ENCODE measurements at regions not wholly inside any gene's neighbourhood (a gene's known extent, or its start where the extent isn't known, plus 50 kb on each side); places are given as distances from the start of the nearest gene placed in this dataset.

DNA sequence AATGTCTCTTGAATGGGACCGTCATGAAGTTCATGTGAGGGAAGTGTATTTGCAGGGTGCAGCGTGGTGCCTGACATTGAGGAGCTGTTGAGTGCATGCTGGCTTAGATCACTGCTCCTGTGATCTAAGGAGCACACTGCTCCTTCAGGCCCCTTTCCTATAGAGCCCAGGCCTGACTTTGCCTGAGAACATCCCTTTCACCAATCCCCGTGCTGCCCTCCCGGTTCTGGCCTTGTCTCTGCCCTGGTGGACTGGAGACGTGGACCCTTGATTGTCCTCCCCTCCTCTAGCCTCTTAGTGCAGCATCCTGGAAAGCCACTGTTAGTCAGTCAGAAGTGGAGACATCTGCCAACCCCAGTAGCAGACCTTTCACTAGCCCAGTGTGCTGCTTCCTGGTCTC is 323.6 kb upstream of the HS6ST1 start:
- Mint-ChIP-seq H3K36me3 (no peaks in the 10 kb centered on the region), H3K9me3 (no peaks in the 10 kb centered on the region), H3K4me1 (no peaks in the 10 kb centered on the region), H3K4me3 (no peak overlapping the region), H3K27me3 (no peaks in the 10 kb centered on the region), H3K27ac (peak overlapping the region in 1 of 3 donors; percentile 47)
- ATAC-seq (ENCODE audit: low read depth in 2 of 2) = no peak
- no peaks in the 10 kb centered on the region for H3K4me1 ChIP-seq (ENCODE audit: control insufficient read depth, insufficient read depth, low read length, poor library complexity, severe bottlenecking)
- no peak for DNase-seq
- H3K4me3 ChIP-seq (ENCODE audit: low read depth, low read length) = no peak overlapping the region
- no peak overlapping the region for H3K27ac ChIP-seq (ENCODE audit: insufficient read depth, low read length, poor library complexity, severe bottlenecking)
- H3K36me3 ChIP-seq (ENCODE audit: control insufficient read depth, insufficient read depth, low read length) = no peaks in the 10 kb centered on the region
- no peaks in the 10 kb centered on the region for H3K27me3 ChIP-seq (ENCODE audit: control insufficient read depth, insufficient read depth, low read length)
- no peaks in the 10 kb centered on the region for H3K9me3 ChIP-seq (ENCODE audit: control insufficient read depth in 2 of 2, low read length in 2 of 2)

DNA sequence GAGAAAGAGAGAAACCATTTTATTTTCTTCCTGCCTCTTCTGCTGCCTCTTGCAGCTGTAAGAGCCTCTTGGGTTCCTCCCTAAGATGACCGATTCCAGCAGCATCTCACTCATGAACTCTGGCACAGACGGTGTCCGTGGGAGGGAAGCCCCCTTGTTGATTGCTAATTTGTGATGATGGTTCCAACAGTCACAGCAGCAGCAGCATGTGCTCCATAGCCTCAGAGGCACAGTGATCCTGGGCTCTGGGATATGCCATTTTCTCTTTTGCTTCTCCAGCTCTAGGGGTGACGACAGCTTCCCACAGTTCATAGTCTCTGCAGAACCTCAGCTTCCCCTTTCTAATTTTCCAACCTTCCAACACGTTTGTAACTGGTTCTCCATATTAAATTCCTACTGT is 324.2 kb upstream of the HS6ST1 start:
- Mint-ChIP-seq H3K4me3 (no peak overlapping the region), H3K4me1 (no peaks in the 10 kb centered on the region), H3K9me3 (no peaks in the 10 kb centered on the region), H3K27ac (peak overlapping the region in 2 of 3 donors; percentile 26 to 47), H3K36me3 (no peaks in the 10 kb centered on the region), H3K27me3 (no peaks in the 10 kb centered on the region)
- ATAC-seq (ENCODE audit: low read depth in 2 of 2) (no peak), DNase-seq (no peak)
- Histone ChIP-seq H3K4me3 (ENCODE audit: low read depth, low read length) (no peak overlapping the region), H3K9me3 (ENCODE audit: control insufficient read depth in 2 of 2, low read length in 2 of 2) (no peaks in the 10 kb centered on the region), H3K4me1 (ENCODE audit: control insufficient read depth, insufficient read depth, low read length, poor library complexity, severe bottlenecking) (no peaks in the 10 kb centered on the region), H3K36me3 (ENCODE audit: control insufficient read depth, insufficient read depth, low read length) (no peaks in the 10 kb centered on the region), H3K27me3 (ENCODE audit: control insufficient read depth, insufficient read depth, low read length) (no peaks in the 10 kb centered on the region), H3K27ac (ENCODE audit: insufficient read depth, low read length, poor library complexity, severe bottlenecking) (no peak overlapping the region)

DNA sequence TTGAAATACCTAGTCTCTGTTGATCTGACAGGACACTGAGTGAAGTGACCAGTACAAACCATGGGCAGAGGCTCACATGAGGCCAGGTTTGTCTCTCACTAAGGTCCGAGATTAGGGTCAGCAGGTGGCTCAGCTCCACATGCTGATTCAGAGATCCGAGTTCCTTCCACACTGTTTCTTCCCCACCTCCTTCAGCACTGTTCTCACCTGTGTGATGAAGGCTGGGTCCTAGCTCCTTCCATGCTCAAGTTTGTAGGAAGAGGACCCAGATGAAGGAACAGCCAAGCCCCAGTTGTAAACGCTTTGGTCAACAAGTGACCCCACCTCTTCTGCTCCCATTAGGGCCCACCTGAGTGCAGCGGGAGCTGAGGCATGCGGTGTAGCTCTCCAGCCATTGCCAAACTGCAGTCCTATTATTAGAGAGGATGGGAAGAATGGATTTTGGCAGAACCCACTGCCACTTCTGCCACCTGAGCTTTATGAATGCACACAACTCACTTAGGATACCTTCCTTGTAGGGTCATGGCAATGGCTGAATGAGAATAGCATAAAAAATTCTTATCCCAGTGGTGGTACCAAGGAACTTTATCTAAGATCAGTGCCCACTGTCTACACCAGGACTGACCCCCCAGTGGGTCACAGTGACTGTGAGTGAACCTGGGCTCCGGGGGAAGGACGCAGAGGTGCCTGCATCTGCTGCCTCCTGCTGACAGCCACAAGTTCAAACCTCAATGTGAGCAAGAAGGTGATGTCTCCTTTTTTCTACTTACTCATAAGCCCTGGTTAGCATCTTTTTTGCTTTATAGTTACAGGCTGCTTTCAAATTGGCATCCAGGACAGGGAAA is 324.8 kb upstream of the HS6ST1 start:
- H3K27ac Mint-ChIP-seq = no peak overlapping the region
- no peaks in the 10 kb centered on the region for H3K36me3 Mint-ChIP-seq
- H3K9me3 Mint-ChIP-seq = no peaks in the 10 kb centered on the region
- no peak overlapping the region for H3K4me3 ChIP-seq (ENCODE audit: low read depth, low read length)
- H3K4me1 Mint-ChIP-seq = no peaks in the 10 kb centered on the region
- ATAC-seq (ENCODE audit: low read depth in 2 of 2) (no peak), DNase-seq (no peak)
- H3K27me3 Mint-ChIP-seq = no peaks in the 10 kb centered on the region
- H3K27ac ChIP-seq (ENCODE audit: insufficient read depth, low read length, poor library complexity, severe bottlenecking) = no peak overlapping the region
- no peaks in the 10 kb centered on the region for H3K4me1 ChIP-seq (ENCODE audit: control insufficient read depth, insufficient read depth, low read length, poor library complexity, severe bottlenecking)
- H3K9me3 ChIP-seq (ENCODE audit: control insufficient read depth in 2 of 2, low read length in 2 of 2) = no peaks in the 10 kb centered on the region
- H3K27me3 ChIP-seq (ENCODE audit: control insufficient read depth, insufficient read depth, low read length) = no peaks in the 10 kb centered on the region
- H3K36me3 ChIP-seq (ENCODE audit: control insufficient read depth, insufficient read depth, low read length) = no peaks in the 10 kb centered on the region
- H3K4me3 Mint-ChIP-seq = no peak overlapping the region

DNA sequence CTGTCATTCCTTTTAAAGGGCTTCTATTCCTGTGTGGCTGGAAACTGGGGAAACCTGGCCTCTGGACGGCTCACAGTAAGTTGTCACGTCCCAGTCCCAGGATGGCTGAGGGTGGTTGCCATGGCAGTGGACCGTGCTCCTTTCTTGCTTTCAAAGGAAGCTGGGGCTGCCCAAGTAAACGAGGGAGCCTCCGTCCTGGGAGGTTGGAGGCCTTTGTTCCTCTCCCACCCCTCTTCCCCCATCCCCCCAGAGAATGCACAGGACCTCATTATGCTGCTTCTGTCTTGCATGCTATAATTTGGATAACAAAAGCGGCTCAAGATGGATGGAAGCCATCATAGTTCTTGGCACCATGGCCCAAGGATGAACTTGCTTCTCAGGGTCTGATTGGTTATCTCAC is 325.5 kb upstream of the HS6ST1 start:
- ATAC-seq (ENCODE audit: low read depth in 2 of 2) (no peak), DNase-seq (no peak)
- Histone ChIP-seq H3K9me3 (ENCODE audit: control insufficient read depth in 2 of 2, low read length in 2 of 2) (no peaks in the 10 kb centered on the region), H3K27ac (ENCODE audit: insufficient read depth, low read length, poor library complexity, severe bottlenecking) (no peak overlapping the region), H3K27me3 (ENCODE audit: control insufficient read depth, insufficient read depth, low read length) (no peaks in the 10 kb centered on the region), H3K4me1 (ENCODE audit: control insufficient read depth, insufficient read depth, low read length, poor library complexity, severe bottlenecking) (no peaks in the 10 kb centered on the region), H3K4me3 (ENCODE audit: low read depth, low read length) (no peak overlapping the region), H3K36me3 (ENCODE audit: control insufficient read depth, insufficient read depth, low read length) (no peaks in the 10 kb centered on the region)
- no peaks in the 10 kb centered on the region for H3K36me3 Mint-ChIP-seq
- no peak overlapping the region for H3K4me3 Mint-ChIP-seq
- H3K27me3 Mint-ChIP-seq = no peaks in the 10 kb centered on the region
- H3K9me3 Mint-ChIP-seq = no peaks in the 10 kb centered on the region
- H3K27ac Mint-ChIP-seq = no peak overlapping the region
- H3K4me1 Mint-ChIP-seq = no peaks in the 10 kb centered on the region

DNA sequence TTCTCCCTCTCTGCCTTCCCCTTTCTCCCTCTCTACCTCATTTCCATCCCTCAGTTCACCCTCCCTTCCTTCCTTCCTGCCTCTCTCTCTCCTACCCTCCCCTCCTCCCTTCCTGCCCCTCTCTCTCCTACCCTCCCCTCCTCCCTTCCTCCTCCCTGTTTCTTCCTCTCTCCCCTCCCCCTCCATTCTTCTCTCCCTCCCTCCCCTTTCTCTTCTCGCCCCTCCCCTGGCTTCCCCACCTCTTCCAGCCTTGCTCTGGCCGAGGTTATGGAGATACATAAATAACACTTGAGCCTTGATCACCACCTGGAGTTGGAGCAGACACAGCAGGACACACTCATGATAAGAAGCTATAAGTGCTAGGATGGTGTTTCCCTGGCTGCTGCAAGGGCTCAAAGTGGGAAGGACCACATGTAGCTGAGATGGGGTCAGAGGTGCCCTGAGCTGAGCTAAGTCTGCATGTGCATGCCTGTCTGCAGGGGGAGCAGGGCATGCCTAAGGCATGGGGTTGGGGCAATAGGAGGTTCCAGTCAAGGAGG is 326.1 kb upstream of the HS6ST1 start:
- no peaks in the 10 kb centered on the region for H3K36me3 ChIP-seq (ENCODE audit: control insufficient read depth, insufficient read depth, low read length)
- H3K4me1 ChIP-seq (ENCODE audit: control insufficient read depth, insufficient read depth, low read length, poor library complexity, severe bottlenecking) = no peaks in the 10 kb centered on the region
- no peaks in the 10 kb centered on the region for H3K9me3 Mint-ChIP-seq
- H3K27ac Mint-ChIP-seq = no peak overlapping the region
- H3K27ac ChIP-seq (ENCODE audit: insufficient read depth, low read length, poor library complexity, severe bottlenecking) = no peak overlapping the region
- H3K9me3 ChIP-seq (ENCODE audit: control insufficient read depth in 2 of 2, low read length in 2 of 2) = no peaks in the 10 kb centered on the region
- H3K27me3 Mint-ChIP-seq = no peaks in the 10 kb centered on the region
- DNase-seq (no peak), ATAC-seq (ENCODE audit: low read depth in 2 of 2) (no peak)
- H3K4me1 Mint-ChIP-seq = no peaks in the 10 kb centered on the region
- no peaks in the 10 kb centered on the region for H3K27me3 ChIP-seq (ENCODE audit: control insufficient read depth, insufficient read depth, low read length)
- no peaks in the 10 kb centered on the region for H3K36me3 Mint-ChIP-seq
- no peak overlapping the region for H3K4me3 ChIP-seq (ENCODE audit: low read depth, low read length)
- H3K4me3 Mint-ChIP-seq = no peak overlapping the region

DNA sequence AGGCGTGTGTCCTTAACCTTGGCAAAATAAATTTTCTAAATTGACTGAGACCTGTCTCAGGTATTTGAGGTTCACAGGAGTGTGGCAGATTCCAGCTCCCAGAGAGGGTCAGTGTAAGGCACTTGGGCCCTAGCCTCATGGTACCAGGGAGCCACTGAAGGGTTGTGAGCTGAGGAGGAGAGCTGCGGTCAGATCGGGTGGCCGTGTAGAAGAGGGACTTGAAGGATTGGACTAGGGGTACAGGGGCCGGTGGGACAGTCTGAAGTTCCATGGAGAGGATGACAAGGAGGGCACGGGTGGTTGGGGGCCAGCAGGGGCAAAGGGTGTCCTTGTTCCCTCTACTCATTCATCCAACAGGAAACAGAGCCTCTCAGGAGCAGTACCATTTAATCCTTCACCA is 327.0 kb upstream of the HS6ST1 start:
- no peaks in the 10 kb centered on the region for H3K27me3 Mint-ChIP-seq
- no peaks in the 10 kb centered on the region for H3K36me3 Mint-ChIP-seq
- no peaks in the 10 kb centered on the region for H3K27me3 ChIP-seq (ENCODE audit: control insufficient read depth, insufficient read depth, low read length)
- no peaks in the 10 kb centered on the region for H3K9me3 Mint-ChIP-seq
- DNase-seq = no peak
- H3K27ac Mint-ChIP-seq = no peak overlapping the region
- no peak overlapping the region for H3K27ac ChIP-seq (ENCODE audit: insufficient read depth, low read length, poor library complexity, severe bottlenecking)
- peak in 1 of 2 donors; percentile 16 for ATAC-seq (ENCODE audit: low read depth in 2 of 2)
- H3K4me1 Mint-ChIP-seq = no peaks in the 10 kb centered on the region
- no peaks in the 10 kb centered on the region for H3K4me1 ChIP-seq (ENCODE audit: control insufficient read depth, insufficient read depth, low read length, poor library complexity, severe bottlenecking)
- H3K9me3 ChIP-seq (ENCODE audit: control insufficient read depth in 2 of 2, low read length in 2 of 2) = no peaks in the 10 kb centered on the region
- no peak overlapping the region for H3K4me3 ChIP-seq (ENCODE audit: low read depth, low read length)
- no peak overlapping the region for H3K4me3 Mint-ChIP-seq
- no peaks in the 10 kb centered on the region for H3K36me3 ChIP-seq (ENCODE audit: control insufficient read depth, insufficient read depth, low read length)

DNA sequence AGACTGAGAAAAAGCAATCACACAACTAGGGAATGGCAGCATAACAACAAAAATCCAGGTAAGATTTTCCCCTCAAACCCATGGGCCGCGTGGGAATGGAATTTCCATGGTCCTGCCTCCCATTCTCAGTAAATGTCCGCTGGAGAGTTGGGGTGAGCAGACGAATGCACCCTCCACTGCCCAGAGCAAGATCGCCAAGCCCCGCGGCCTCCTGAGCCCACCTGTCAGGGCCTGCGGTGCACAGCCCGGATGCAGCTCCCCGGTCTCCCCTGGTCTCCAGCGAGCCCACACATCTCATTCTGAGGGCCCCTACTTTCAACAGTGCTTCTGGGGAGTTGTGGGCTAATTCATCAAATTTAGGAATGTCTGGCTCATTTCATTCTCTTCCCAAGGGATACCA is 327.4 kb upstream of the HS6ST1 start:
- Histone ChIP-seq H3K9me3 (ENCODE audit: control insufficient read depth in 2 of 2, low read length in 2 of 2) (no peaks in the 10 kb centered on the region), H3K4me1 (ENCODE audit: control insufficient read depth, insufficient read depth, low read length, poor library complexity, severe bottlenecking) (no peaks in the 10 kb centered on the region), H3K27me3 (ENCODE audit: control insufficient read depth, insufficient read depth, low read length) (no peaks in the 10 kb centered on the region), H3K4me3 (ENCODE audit: low read depth, low read length) (no peak overlapping the region), H3K27ac (ENCODE audit: insufficient read depth, low read length, poor library complexity, severe bottlenecking) (no peak overlapping the region), H3K36me3 (ENCODE audit: control insufficient read depth, insufficient read depth, low read length) (no peaks in the 10 kb centered on the region)
- H3K27me3 Mint-ChIP-seq = no peaks in the 10 kb centered on the region
- no peaks in the 10 kb centered on the region for H3K36me3 Mint-ChIP-seq
- H3K4me3 Mint-ChIP-seq = no peak overlapping the region
- no peak for ATAC-seq (ENCODE audit: low read depth in 2 of 2)
- H3K9me3 Mint-ChIP-seq = no peaks in the 10 kb centered on the region
- no peak for DNase-seq
- H3K4me1 Mint-ChIP-seq = no peaks in the 10 kb centered on the region
- no peak overlapping the region for H3K27ac Mint-ChIP-seq

DNA sequence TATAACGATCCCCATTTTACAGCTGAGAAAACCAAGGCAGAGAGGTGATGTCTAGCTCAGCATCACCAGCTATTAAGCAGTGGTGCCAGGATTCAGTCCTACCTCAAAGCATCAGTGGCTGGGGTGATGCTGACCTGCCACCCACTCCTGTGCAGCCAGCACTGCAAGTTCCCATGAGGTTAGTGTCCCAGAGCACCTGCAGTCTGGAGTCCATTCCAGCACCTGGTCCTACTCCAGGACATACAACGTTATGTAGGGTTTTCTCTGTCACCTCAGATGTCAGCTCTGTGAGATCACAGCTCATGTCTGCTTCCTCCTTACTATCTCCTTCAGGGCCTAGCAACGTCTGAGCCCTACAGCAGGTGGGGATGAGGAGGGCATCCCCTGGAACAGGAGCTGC is 328.0 kb upstream of the HS6ST1 start:
- H3K27ac Mint-ChIP-seq = no peak overlapping the region
- no peak overlapping the region for H3K4me3 Mint-ChIP-seq
- H3K4me1 ChIP-seq (ENCODE audit: control insufficient read depth, insufficient read depth, low read length, poor library complexity, severe bottlenecking) = no peaks in the 10 kb centered on the region
- H3K27me3 ChIP-seq (ENCODE audit: control insufficient read depth, insufficient read depth, low read length) = no peaks in the 10 kb centered on the region
- H3K9me3 Mint-ChIP-seq = no peaks in the 10 kb centered on the region
- H3K36me3 Mint-ChIP-seq = no peaks in the 10 kb centered on the region
- H3K27ac ChIP-seq (ENCODE audit: insufficient read depth, low read length, poor library complexity, severe bottlenecking) = no peak overlapping the region
- no peaks in the 10 kb centered on the region for H3K36me3 ChIP-seq (ENCODE audit: control insufficient read depth, insufficient read depth, low read length)
- no peak overlapping the region for H3K4me3 ChIP-seq (ENCODE audit: low read depth, low read length)
- no peaks in the 10 kb centered on the region for H3K9me3 ChIP-seq (ENCODE audit: control insufficient read depth in 2 of 2, low read length in 2 of 2)
- ATAC-seq (ENCODE audit: low read depth in 2 of 2) (no peak), DNase-seq (no peak)
- H3K27me3 Mint-ChIP-seq = no peaks in the 10 kb centered on the region
- no peaks in the 10 kb centered on the region for H3K4me1 Mint-ChIP-seq

All from CD4-positive, CD25-positive, alpha-beta regulatory T cell (primary cell).